ENCODE measurements at regions not wholly inside any gene's neighbourhood (a gene's known extent, or its start where the extent isn't known, plus 50 kb on each side); places are given as distances from the start of the nearest gene placed in this dataset.

DNA sequence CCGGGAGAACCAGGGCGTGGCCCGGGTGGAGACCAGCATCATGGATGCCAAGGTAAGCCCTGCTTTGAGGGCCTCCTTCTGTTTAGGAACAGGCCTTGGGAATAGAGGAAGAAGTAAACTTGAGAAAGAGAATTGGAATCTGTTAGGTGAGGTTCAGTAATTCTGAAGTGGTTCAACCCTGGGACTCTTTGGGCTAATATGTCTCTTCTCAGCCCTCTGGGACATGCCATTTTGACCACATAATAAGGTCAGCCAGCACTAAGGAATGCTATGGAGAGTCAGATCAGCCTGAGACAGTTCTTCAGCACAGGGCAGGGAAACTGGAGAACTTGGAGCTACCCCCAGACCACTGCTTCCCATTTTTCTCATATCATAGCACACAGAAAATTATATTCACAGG is 63.3 kb upstream of the PRPS1 start:
- intact Hi-C loops (cut with micrococcal nuclease) = no loop called here

DNA sequence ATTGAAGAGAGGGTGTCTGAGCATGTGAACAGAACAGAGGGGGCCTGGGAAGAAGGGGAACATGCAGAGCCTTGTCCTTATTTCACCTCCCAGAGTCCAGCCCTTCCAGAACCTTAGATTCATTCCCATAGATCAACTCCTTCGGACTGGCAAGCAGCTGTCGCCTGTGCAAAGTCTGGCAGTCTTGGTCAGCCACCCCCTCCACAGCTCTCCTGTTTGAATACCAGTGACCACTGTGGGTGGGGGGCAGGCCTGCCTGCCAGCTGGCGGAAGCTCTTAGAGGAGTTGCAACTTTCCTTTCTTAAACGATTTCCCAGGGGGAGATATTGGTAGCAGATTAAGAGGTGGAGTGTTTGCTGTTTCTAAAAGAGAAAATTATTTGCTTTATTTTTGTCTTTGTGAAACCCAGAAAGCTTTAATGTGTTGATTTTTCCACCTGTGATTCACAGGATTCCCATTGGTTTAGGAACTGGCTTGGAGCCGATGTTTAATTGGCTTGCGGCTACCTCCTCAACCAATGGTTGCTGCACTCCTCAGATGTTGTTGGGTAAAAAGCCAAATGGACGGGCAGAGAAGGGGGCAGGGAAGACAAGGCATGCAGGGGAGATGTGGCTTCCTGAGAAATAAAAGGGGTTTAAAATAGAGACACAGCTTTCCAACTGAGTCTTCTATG is 62.2 kb upstream of the PRPS1 start:
- Mint-ChIP-seq H3K9me3 (no peaks in the 10 kb centered on the region), H3K4me1 (ENCODE audit: low read depth) (no peaks in the 10 kb centered on the region), H3K27ac (no peak overlapping the region), H3K36me3 (ENCODE audit: low read depth) (no peaks in the 10 kb centered on the region), H3K27me3 (ENCODE audit: insufficient read depth) (peaks cover 5% of the 10 kb centered on the region), H3K4me3 (no peak overlapping the region)
- DNase-seq (ENCODE audit: low spot score) = no peak
- intact Hi-C loops (cut with micrococcal nuclease) = no loop called here

More for the DNA sequence above, 63.3 kb upstream of the PRPS1 start:
- Mint-ChIP-seq H3K36me3 (ENCODE audit: low read depth) (no peaks in the 10 kb centered on the region), H3K9me3 (no peaks in the 10 kb centered on the region), H3K27me3 (ENCODE audit: insufficient read depth) (peaks cover 8% of the 10 kb centered on the region), H3K4me3 (no peak overlapping the region), H3K4me1 (ENCODE audit: low read depth) (no peaks in the 10 kb centered on the region), H3K27ac (no peak overlapping the region)
- DNase-seq (ENCODE audit: low spot score) = no peak

DNA sequence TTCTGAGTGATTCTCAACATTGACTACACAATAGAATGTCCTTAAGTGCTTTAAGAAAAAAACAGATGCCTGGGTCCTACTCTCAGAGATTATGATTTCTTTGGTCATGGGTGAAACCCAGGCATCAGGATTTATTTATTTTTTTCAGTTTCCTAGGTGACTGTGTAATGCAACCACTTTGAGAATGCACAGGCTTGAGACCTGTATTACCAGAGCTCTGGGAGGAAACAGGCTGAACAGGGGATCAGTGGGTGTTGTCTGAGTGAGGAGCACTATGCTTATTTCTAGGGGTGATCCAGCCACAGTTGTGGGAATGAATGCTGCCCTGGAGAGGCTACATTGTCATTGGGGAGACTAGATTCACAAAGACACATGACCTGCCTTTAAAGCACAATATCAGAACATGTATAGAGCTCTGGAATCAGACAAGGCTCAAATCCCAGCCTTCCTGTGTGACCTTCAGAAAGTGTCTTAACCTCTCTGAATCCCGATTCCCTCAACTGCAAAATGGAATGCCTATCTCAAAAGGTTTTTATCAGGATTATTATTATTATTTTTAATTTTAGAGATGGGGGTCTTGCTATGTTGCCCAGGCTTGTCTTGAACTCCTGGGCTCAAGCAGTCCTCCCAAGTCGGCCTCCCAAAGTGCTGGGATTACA is 61.6 kb upstream of the PRPS1 start:
- Mint-ChIP-seq H3K27ac (no peak overlapping the region), H3K36me3 (ENCODE audit: low read depth) (no peaks in the 10 kb centered on the region), H3K27me3 (ENCODE audit: insufficient read depth) (peaks cover 5% of the 10 kb centered on the region), H3K4me1 (ENCODE audit: low read depth) (no peaks in the 10 kb centered on the region), H3K9me3 (no peaks in the 10 kb centered on the region), H3K4me3 (no peak overlapping the region)
- intact Hi-C loops (cut with micrococcal nuclease) = no loop called here
- no peak for DNase-seq (ENCODE audit: low spot score)

- peaks cover 5% of the 10 kb centered on the region for H3K27me3 Mint-ChIP-seq (ENCODE audit: insufficient read depth)
- no peak overlapping the region for H3K4me3 Mint-ChIP-seq
- no peaks in the 10 kb centered on the region for H3K36me3 Mint-ChIP-seq (ENCODE audit: low read depth)
- no peak overlapping the region for H3K27ac Mint-ChIP-seq
- intact Hi-C loops (cut with micrococcal nuclease) = no loop called here
- no peak for DNase-seq (ENCODE audit: low spot score)
- H3K4me1 Mint-ChIP-seq (ENCODE audit: low read depth) = no peaks in the 10 kb centered on the region
- H3K9me3 Mint-ChIP-seq = no peaks in the 10 kb centered on the region
Measured at GRCh38 chrX:107567370-107567769, 60.9 kb upstream of the PRPS1 start.

- intact Hi-C loops (cut with micrococcal nuclease) = no loop called here
- Mint-ChIP-seq H3K27me3 (ENCODE audit: insufficient read depth) (peaks cover 3% of the 10 kb centered on the region), H3K36me3 (ENCODE audit: low read depth) (no peaks in the 10 kb centered on the region), H3K9me3 (no peaks in the 10 kb centered on the region), H3K4me1 (ENCODE audit: low read depth) (no peaks in the 10 kb centered on the region), H3K4me3 (no peak overlapping the region), H3K27ac (no peak overlapping the region)
- no peak for DNase-seq (ENCODE audit: low spot score)
Measured at GRCh38 chrX:107571296-107571998, 56.9 kb upstream of the PRPS1 start.

DNA sequence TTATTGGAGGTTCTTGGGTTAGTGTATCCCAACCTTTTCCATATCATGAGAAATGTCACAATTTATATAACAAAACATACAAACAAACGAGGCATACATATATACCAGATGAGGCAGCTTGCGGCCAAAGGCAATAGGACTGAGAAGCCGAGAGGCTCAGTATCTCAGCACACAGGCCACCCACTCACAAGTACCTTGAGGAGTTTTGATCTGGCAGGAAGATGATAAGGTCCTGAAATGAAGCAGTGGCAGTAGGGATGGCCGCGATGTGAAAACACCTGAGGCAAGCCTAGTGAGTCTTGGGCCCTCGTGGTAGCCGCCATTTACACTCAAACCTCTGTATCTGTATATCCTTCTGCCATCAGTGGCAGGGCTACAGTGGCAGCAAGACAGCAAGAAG is 55.3 kb upstream of the PRPS1 start:
- no peaks in the 10 kb centered on the region for H3K9me3 Mint-ChIP-seq
- H3K4me3 Mint-ChIP-seq = no peak overlapping the region
- no peaks in the 10 kb centered on the region for H3K4me1 Mint-ChIP-seq (ENCODE audit: low read depth)
- no peaks in the 10 kb centered on the region for H3K27me3 Mint-ChIP-seq (ENCODE audit: insufficient read depth)
- intact Hi-C loops (cut with micrococcal nuclease) = no loop called here
- H3K36me3 Mint-ChIP-seq (ENCODE audit: low read depth) = no peaks in the 10 kb centered on the region
- no peak for DNase-seq (ENCODE audit: low spot score)
- H3K27ac Mint-ChIP-seq = no peak overlapping the region

DNA sequence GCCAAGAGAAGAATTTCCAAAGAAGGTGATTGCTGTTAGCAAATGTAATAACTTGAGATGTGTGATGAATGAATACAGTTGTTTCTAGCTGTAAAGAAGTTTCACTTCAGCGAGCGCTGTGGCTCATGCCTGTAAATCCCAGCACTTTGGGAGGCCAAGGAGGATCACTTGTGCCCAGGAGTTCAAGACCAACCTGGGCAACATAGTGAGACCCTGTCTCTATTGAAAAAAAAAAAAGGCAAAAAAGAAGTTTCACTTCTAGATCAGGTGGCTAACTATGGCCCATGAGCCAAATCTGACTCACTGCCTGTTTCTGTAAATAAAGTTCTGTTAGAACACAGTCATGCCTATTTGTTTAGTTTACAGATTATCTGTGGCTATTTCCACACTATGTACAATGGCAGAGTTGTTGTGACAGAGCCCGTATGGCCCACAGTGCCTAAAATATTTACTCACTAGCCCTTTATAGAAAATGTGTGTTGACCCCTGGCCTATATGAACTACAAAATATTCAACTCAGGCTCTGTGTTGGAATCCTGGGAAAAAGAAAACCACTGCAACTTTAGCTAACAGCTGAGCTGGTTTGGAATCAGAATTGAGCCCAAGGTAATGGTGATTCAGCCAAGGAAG is 54.1 kb upstream of the PRPS1 start:
- H3K27ac Mint-ChIP-seq = no peak overlapping the region

GRCh38 chrX:107574711-107575110 is 53.6 kb upstream of the PRPS1 start:
- no peak for DNase-seq (ENCODE audit: low spot score)
- H3K36me3 Mint-ChIP-seq (ENCODE audit: low read depth) = no peaks in the 10 kb centered on the region
- no peak overlapping the region for H3K4me3 Mint-ChIP-seq
- H3K9me3 Mint-ChIP-seq = no peaks in the 10 kb centered on the region
- H3K4me1 Mint-ChIP-seq (ENCODE audit: low read depth) = no peaks in the 10 kb centered on the region
- H3K27me3 Mint-ChIP-seq (ENCODE audit: insufficient read depth) = no peaks in the 10 kb centered on the region
- intact Hi-C loops (cut with micrococcal nuclease) = no loop called here
- H3K27ac Mint-ChIP-seq = no peak overlapping the region

More for the DNA sequence above, 54.1 kb upstream of the PRPS1 start:
- no peaks in the 10 kb centered on the region for H3K27me3 Mint-ChIP-seq (ENCODE audit: insufficient read depth)
- no peak overlapping the region for H3K4me3 Mint-ChIP-seq
- no peaks in the 10 kb centered on the region for H3K9me3 Mint-ChIP-seq
- H3K36me3 Mint-ChIP-seq (ENCODE audit: low read depth) = no peaks in the 10 kb centered on the region
- intact Hi-C loops (cut with micrococcal nuclease) = no loop called here
- H3K4me1 Mint-ChIP-seq (ENCODE audit: low read depth) = no peaks in the 10 kb centered on the region
- no peak for DNase-seq (ENCODE audit: low spot score)

DNA sequence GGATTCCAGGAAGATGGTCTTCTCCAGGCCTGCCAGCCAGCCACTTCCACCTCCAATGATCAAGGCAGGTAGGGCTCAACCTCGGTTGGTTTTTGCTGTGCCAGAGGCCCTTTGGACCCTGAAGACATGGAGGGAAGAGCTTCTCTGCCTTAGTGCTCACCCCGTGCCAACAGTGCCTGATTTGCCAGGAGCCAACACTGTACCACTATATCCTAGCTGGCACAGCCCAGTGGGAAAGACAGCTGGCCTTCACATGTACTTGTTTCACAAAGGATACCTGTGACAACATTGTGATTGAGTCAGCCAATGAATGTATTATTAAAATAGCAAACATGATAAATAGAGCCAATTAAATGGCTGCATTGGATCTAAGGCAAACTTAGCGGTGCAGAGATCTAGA is 51.9 kb upstream of the PRPS1 start:
- no peak overlapping the region for H3K27ac Mint-ChIP-seq

GRCh38 chrX:107576841-107577240 is 51.5 kb upstream of the PRPS1 start:
- no peaks in the 10 kb centered on the region for H3K27me3 Mint-ChIP-seq (ENCODE audit: insufficient read depth)
- intact Hi-C loops (cut with micrococcal nuclease) = no loop called here
- no peak overlapping the region for H3K4me3 Mint-ChIP-seq
- no peaks in the 10 kb centered on the region for H3K36me3 Mint-ChIP-seq (ENCODE audit: low read depth)
- DNase-seq (ENCODE audit: low spot score) = no peak
- H3K4me1 Mint-ChIP-seq (ENCODE audit: low read depth) = no peaks in the 10 kb centered on the region
- H3K9me3 Mint-ChIP-seq = no peaks in the 10 kb centered on the region
- H3K27ac Mint-ChIP-seq = no peak overlapping the region

More for the DNA sequence above, 51.9 kb upstream of the PRPS1 start:
- H3K27me3 Mint-ChIP-seq (ENCODE audit: insufficient read depth) = no peaks in the 10 kb centered on the region
- H3K36me3 Mint-ChIP-seq (ENCODE audit: low read depth) = no peaks in the 10 kb centered on the region
- DNase-seq (ENCODE audit: low spot score) = no peak
- intact Hi-C loops (cut with micrococcal nuclease) = no loop called here
- H3K9me3 Mint-ChIP-seq = no peaks in the 10 kb centered on the region
- H3K4me3 Mint-ChIP-seq = no peak overlapping the region
- no peaks in the 10 kb centered on the region for H3K4me1 Mint-ChIP-seq (ENCODE audit: low read depth)

- Mint-ChIP-seq H3K27ac (no peak overlapping the region), H3K4me1 (ENCODE audit: low read depth) (no peaks in the 10 kb centered on the region), H3K9me3 (no peaks in the 10 kb centered on the region), H3K4me3 (no peak overlapping the region), H3K36me3 (ENCODE audit: low read depth) (no peaks in the 10 kb centered on the region), H3K27me3 (ENCODE audit: insufficient read depth) (no peaks in the 10 kb centered on the region)
- DNase-seq (ENCODE audit: low spot score) = no peak
- intact Hi-C loops (cut with micrococcal nuclease) = no loop called here
Measured at GRCh38 chrX:107577933-107578332, 50.4 kb upstream of the PRPS1 start.
